Hypothalamus (tissue), 51 donors: ENCODE measurements at regions not wholly inside any gene's neighbourhood (a gene's known extent, or its start where the extent isn't known, plus 50 kb on each side); places are given as distances from the start of the nearest gene placed in this dataset.

Experiments used
- DNase-seq, 51 donors: peaks; one replicate each; lab custom pipeline; 2025; lab: John Stamatoyannopoulos, UW

DNA sequence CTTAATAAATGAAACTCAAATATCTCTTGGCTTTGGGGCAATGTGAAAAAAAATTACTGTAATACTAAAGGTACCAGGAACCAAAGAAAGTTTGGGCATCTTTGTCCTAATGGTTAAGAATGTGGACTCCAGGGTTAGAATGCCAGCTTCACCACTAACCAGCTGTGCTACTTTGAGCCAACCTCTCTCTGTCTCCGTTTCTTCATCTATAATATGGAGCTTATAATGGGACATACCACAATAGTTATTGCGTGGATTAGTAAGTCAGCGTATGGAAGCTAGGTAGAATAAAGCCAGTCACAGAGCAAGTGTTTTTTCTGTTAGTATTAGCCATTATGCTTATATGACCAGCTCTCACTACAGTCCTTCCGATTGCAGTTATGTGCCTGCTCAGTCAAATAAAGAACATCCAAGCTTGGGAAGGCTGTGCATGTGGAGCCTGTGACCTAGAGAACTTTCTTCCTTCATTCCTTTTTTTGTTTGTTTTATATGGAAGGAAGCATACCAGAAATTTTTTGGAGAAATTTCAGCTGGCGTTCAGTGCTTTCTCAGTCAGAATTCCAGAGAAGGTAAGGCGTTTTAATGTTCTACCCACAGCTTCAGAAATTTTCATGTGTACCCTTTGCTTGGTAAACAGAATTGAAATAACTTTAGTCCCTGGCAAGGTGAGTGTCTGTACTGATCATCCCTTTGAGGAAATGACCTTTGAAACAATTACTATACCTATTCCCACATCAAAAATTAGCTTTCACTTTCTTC lies 114.0 kb upstream of the RND3 start:
- DNase-seq: no peak

- no peak for DNase-seq
Observed at GRCh38 chr2:150599889-150600288, 112.4 kb upstream of the RND3 start.

DNA sequence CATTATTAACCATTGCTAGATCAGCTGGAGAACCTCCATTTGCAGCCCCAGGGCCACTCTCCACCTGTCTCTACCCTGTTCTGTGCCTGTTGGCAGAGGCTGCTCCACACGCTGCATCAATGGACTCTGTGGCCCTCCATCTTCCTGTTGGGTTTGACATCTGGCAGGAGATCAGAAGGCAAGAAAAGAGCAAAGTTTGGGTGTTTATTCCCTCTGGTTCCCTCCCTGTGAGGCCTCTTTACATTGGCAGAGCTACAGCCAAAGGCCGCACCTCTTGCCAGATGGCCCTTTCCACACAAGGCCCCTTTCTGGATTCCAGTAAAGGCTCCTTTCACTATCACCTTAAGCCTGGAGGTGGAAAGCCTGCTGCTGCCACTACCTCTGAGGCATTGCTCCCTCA lies 110.9 kb upstream of the RND3 start:
- DNase-seq: no peak

- DNase-seq: no peak
Observed at GRCh38 chr2:150595803-150596470, 108.5 kb upstream of the RND3 start.

DNA sequence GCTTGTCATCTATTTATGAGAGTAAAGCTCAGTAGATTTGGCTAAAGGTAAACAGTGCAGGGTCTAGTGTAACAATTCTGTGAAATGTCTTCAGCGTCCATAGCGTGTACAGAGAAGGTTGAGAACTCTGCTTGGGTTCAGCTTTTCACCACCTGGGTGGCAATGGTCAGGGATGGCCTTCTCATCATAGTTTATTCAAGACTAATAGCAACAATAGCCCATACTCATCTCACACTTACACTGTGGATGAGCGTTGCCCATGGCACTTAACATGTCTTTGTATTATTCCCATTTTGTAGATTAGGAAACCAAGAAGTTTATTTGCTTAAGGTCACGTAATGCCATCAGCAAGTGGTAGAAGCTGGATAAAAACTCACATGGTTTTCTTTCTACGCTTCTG lies 106.8 kb upstream of the RND3 start:
- no peak for DNase-seq

GRCh38 chr2:150591496-150592285 lies 104.2 kb upstream of the RND3 start:
- no peak for DNase-seq

DNA sequence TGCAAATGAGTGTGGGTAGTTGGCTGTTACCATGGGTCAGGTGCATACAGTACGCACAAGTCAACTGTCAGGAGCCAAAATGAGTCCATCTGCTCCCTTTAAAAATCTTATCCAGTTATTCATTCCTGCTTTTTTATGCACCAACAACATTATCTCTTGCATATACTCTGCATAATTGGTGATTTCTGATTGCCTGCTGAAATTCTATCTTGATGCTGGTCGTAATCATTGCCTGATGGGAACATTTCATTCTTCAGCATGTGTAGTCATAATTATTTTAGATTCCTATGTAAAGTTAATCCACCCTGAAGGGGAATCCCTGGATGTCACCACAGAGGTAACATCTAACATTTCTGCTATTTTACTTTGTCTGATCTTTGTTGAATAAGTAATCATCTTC lies 102.2 kb upstream of the RND3 start:
- DNase-seq: no peak

DNA sequence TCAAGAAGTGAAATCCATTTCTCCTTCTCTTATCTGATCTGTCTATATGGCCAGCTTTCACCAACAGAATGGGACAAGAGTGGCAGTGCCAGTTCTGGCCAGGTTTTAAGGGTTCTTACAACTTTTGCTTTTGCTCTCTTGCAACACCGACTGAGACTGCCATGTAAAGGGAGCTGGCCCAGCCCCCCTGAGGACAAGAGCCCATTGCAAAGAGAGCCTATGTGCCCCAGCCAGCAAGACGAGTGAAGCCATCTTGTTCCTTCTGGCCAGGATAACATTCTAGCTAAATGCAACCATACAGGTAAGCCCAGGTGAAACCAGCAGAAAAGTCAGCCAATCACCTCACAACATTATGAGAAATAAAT lies 101.0 kb upstream of the RND3 start:
- no peak for DNase-seq

GRCh38 chr2:150587547-150588505 lies 100.4 kb upstream of the RND3 start:
- no peak for DNase-seq

DNA sequence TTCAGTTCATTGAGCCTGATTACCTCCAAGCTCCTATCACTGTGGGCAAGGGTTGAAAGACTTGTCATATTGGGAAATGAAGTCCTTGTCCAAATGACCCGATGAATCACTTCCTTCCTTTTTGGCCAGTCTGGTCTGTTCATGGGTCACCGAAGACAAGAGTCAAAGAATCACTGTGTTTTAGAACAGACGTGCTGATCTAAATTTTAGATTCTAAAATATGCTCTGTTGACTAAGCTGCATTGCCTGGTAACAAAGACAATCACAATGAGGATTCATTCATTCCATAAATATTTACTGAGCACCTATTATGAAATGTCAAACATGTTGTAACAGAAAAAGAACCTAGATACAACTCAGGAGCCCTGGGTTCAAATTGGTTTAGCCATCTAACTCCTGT lies 99.4 kb upstream of the RND3 start:
- DNase-seq: no peak

DNA sequence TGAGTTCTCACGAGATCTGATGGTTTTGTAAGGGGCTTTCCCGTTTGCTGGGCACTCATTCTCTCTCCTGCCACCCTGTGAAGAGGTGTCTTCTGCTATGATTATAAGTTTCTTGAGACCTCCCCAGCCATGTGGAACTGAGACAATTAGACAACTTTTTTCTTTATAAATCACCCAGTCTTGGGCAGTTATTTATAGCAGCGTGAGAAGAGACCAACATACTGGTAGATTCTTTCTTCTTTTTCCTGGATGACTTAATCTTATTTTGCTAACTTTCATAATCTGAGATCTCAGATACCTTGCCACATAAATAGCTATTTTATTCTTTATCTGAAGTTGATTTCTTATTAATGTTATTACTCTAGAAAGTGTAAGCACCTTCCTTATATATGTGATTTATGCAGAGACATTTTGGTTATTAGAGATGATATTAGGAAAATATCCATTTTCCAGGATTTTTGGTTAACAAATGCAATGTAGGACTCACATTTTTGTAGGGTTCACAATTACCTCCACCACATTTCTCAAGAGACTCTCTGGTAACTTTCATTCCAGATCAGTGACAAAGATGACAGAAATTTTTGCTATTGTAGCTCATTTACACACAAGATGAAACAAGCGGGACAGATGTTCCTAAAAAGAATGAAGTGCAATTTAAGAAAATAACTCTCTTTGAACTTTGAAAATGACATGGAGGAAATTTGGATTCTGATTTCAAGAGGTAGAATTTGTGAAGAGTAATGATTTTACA lies 97.9 kb upstream of the RND3 start:
- no peak for DNase-seq

DNA sequence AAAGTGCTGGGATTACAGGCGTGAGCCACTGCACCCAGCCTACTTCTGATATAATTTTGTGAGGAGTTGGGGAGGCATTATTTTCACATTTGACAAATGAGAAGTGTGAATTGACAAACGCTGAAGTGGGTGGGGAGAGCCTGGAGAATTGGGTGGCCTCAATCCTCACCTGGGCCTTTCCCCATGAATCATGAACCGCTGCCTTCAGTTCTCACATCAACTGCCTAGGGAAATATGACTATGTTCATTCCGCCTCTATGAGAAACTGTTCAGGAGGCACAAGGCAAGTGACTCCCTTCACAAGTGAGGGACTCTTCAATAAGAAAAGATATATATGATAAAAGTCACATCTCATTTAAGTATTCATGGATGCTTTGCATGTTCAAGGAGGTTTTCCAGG lies 96.6 kb upstream of the RND3 start:
- no peak for DNase-seq

GRCh38 chr2:150581717-150582472 lies 94.4 kb upstream of the RND3 start:
- no peak for DNase-seq

GRCh38 chr2:150578481-150578880 lies 91.0 kb upstream of the RND3 start:
- DNase-seq: no peak

DNA sequence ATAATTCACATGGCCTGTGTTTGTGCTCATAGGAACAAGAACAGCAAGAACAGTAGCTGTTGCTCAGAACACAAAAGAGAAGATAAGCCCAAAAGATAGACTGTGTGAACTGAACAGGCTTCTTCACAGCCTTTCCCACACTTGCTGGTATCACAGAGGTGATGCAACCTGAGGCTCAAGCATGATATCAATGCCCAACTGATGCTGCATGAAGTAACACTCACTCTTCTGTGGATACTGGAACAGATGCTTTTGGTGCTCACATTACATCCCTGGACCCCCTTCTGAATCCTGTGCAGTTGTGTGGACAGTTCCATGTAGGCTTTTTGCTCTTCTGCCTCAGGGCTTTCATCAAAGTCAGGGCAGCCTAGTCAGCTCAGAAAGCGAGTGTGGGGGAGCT lies 88.4 kb upstream of the RND3 start:
- no peak for DNase-seq

DNA sequence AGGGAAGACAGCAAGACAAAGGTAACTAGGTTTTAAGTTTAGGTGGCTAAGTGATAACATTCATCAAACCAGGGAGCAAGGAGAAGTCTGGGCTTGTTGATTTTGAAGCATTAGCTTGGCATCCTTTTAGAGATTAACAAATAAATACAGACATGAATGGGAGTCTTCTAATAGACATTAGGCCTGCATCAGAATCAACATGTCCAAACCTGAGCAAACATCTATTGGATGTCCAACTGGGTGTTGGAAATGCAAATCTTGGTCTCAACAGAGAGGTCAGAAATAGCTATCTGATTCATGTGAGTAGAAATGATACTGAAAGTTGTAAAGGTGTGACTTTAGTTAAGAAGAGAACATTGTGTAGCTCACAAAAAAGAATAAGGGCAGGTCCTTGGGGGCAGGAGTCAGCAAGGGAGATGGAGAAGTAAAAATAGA lies 85.5 kb upstream of the RND3 start:
- DNase-seq: no peak

DNA sequence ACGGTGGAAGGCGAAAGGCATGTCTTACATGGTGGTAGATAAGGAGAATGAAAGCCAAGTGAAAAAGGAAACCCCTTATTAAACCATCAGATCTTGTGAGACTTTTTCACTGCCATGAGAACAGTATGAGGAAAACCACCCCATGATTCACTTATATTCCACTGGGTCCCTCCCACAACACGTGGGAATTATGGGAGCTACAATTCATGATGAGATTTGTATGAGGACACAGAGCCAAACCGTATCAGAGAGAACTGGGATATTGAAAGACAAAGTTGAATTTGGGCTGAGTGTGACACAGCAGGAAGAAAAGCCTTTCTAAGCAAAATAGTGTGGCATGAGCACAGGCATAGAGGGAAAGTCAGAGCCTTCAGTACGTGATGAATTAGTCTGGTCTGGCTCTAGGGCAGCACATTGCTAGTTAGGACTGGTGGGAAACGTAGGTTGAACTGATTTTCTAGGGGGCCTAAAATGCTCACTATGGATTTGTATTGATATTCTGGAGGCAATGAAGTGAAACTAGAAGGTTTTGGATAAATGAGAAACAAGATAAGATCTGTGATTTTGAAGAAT lies 84.8 kb upstream of the RND3 start:
- no peak for DNase-seq

- no peak for DNase-seq
Observed at GRCh38 chr2:150571121-150571520, 83.7 kb upstream of the RND3 start.

- no peak for DNase-seq
Observed at GRCh38 chr2:150570712-150571111, 83.2 kb upstream of the RND3 start.
